ENCODE measurements at regions not wholly inside any gene's neighbourhood (a gene's known extent, or its start where the extent isn't known, plus 50 kb on each side); places are given as distances from the start of the nearest gene placed in this dataset.

GRCh38 chr5:51326844-51327243, 56.4 kb upstream of the ISL1 start:
- H3K23ac ChIP-seq (ENCODE audit: insufficient read length): no peak overlapping the region
- DNase-seq (ENCODE audit: low read depth in 1 of 2, low spot score in 2 of 2) (no peak), FAIRE-seq (no peak)
- peaks cover 0 to 1% (median 0%) of the 10 kb centered on the region in 4 experiments; a peak in 1 of 7 replicates for H3K27me3 ChIP-seq (replicated peaks in 1 of 4; ENCODE audit: control insufficient read depth in 3 of 4, extremely low read depth in 1 of 4, insufficient read depth in 3 of 4, low read length in 3 of 4)
- H2BK120ac ChIP-seq (replicated peaks; ENCODE audit: low read depth, low read length): no peak overlapping the region
- no peaks in the 10 kb centered on the region for H3K9me3 ChIP-seq (ENCODE audit: insufficient read depth in 2 of 2, low read depth in 1 of 2, low read length in 1 of 2)
- no peak overlapping the region for H3K14ac ChIP-seq (ENCODE audit: insufficient read length)
- ChIA-PET POLR2A (ENCODE audit: partially characterized antibody) (no interaction called here), CTCF (ENCODE audit: partially characterized antibody) (interaction anchor here (1.9 kb wide), 1 partner anchor 21 kb away, joined by 4 read pairs; no protein-coding TSS in a partner anchor)
- TF ChIP-seq SIX5 (IDR thresholded peaks at IDR 0.05; ENCODE audit: low read depth, low read length) (no peak), SP4 (IDR thresholded peaks at IDR 0.05; ENCODE audit: low read length) (no peak), BACH1 (IDR thresholded peaks at IDR 0.05; ENCODE audit: low read length) (no peak), CBX5 (IDR thresholded peaks at IDR 0.05; ENCODE audit: low read depth, low read length) (no peak), CTBP2 (IDR thresholded peaks at IDR 0.05; ENCODE audit: borderline replicate concordance, insufficient read depth, insufficient read length, low read length) (no peak)
- no peak overlapping the region for H4K5ac ChIP-seq (ENCODE audit: insufficient read length, low read depth, low read length)
- H3K18ac ChIP-seq (ENCODE audit: extremely low read depth, low read length): no peak overlapping the region
- peaks cover 0 to 4% (median 2%) of the 10 kb centered on the region in 4 experiments; a peak in 2 of 7 replicates for H3K4me1 ChIP-seq (replicated peaks in 1 of 4; ENCODE audit: control insufficient read depth in 3 of 4, insufficient read depth in 4 of 4, low read length in 3 of 4)
- no peaks in the 10 kb centered on the region for H4K20me1 ChIP-seq (replicated peaks in 1 of 2; ENCODE audit: control insufficient read depth in 1 of 2, insufficient read depth in 2 of 2, low read length in 2 of 2)
- no peak overlapping the region for H3K4me3 ChIP-seq (ENCODE audit: extremely low read depth in 1 of 4, insufficient read depth in 2 of 4, low read depth in 3 of 4, low read length in 4 of 4)
- no peak overlapping the region for H2AK5ac ChIP-seq (ENCODE audit: low read depth, low read length)
- no peaks in the 10 kb centered on the region for H3K79me1 ChIP-seq (ENCODE audit: low read depth, low read length)
- no peak overlapping the region for H2BK12ac ChIP-seq (ENCODE audit: low read depth, low read length)
- H2BK20ac ChIP-seq (ENCODE audit: low read length): no peak overlapping the region
- no peaks in the 10 kb centered on the region for H3K23me2 ChIP-seq (ENCODE audit: low read depth, low read length)
- H4K91ac ChIP-seq (replicated peaks; ENCODE audit: insufficient read length, low read length): no peak overlapping the region
- no peak overlapping the region for H3K27ac ChIP-seq (ENCODE audit: low read depth, low read length)
- H2AFZ ChIP-seq (ENCODE audit: low read length): peak overlapping the region; percentile 42; the same call in 1 of the 2 replicates
- whole genome bisulfite sequencing, 2 experiments (ENCODE audit: extremely low coverage in 1 of 2, insufficient coverage in 1 of 2, insufficient read length in 1 of 2, insufficient replicate concordance in 2 of 2, low coverage in 1 of 2, low lambda C conversion rate in 2 of 2, missing lambda C conversion rate in 1 of 2): 50% methylated on average over 1 of the region's 1 CpG; no CpG with 5 or more reads in 1 of the 2 experiments
- no peak overlapping the region for H3K9ac ChIP-seq (replicated peaks in 1 of 4; ENCODE audit: extremely low read depth in 1 of 4, low read depth in 3 of 4, low read length in 3 of 4)
- H3K36me3 ChIP-seq (ENCODE audit: control insufficient read depth in 2 of 4, insufficient read depth in 4 of 4, low read length in 3 of 4): no peaks in the 10 kb centered on the region
- no peak overlapping the region for H2BK5ac ChIP-seq (ENCODE audit: low read depth, low read length)
- no peak overlapping the region for H2BK15ac ChIP-seq (ENCODE audit: low read length)
- no peak overlapping the region for H3K4me2 ChIP-seq (ENCODE audit: insufficient read depth in 1 of 2, low read depth in 2 of 2, low read length in 2 of 2)
- H3K79me2 ChIP-seq (ENCODE audit: control insufficient read depth in 1 of 2, insufficient read depth in 2 of 2, low read length in 2 of 2): no peaks in the 10 kb centered on the region
- no peak overlapping the region for H3K56ac ChIP-seq (replicated peaks; ENCODE audit: insufficient read length, low read depth, low read length)
- H3K4ac ChIP-seq (replicated peaks; ENCODE audit: insufficient read length, low read depth, low read length): no peak overlapping the region
- H4K8ac ChIP-seq (ENCODE audit: extremely low read depth, insufficient read depth, low read length): no peak overlapping the region

Measured in H1 (cell line).